Liver (tissue), 8 donors: ENCODE measurements at regions not wholly inside any gene's neighbourhood (a gene's known extent, or its start where the extent isn't known, plus 50 kb on each side); places are given as distances from the start of the nearest gene placed in this dataset.

ENCODE experiments used
- DNase-seq: peaks from one replicate; pipeline ENCODE4 v3.0.0-alpha.2; 2017; ENCODE audit warnings: low spot score
- H3K27ac ChIP-seq, 2 donors: one replicate each; pipeline ENCODE4 v1.7.0; 2013; ENCODE audit warnings: inconsistent platforms in 2 of 2, low read length in 2 of 2, control low read depth in 1 of 2, low read depth in 1 of 2, mild to moderate bottlenecking in 1 of 2
- H3K27me3 ChIP-seq, 4 donors: one replicate each; pipeline versions ENCODE4 v1.6.1 to v1.7.0; 2013; ENCODE audit warnings: low read length in 3 of 4, inconsistent platforms in 1 of 4, mild to moderate bottlenecking in 1 of 4, moderate library complexity in 1 of 4; ENCODE audit not compliant: control insufficient read depth in 4 of 4, insufficient read depth in 4 of 4
- H3K36me3 ChIP-seq, 4 donors: one replicate each; pipeline versions ENCODE4 v1.6.1 to v1.7.0; 2013; ENCODE audit warnings: low read length in 3 of 4, mild to moderate bottlenecking in 3 of 4, low read depth in 1 of 4, moderate library complexity in 1 of 4; ENCODE audit not compliant: control insufficient read depth in 4 of 4, insufficient read depth in 3 of 4
- H3K4me1 ChIP-seq, 4 donors: one replicate each; pipeline versions ENCODE4 v1.6.1 to v1.7.0; 2013; ENCODE audit warnings: low read length in 3 of 4, mild to moderate bottlenecking in 3 of 4, moderate library complexity in 1 of 4; ENCODE audit not compliant: control insufficient read depth in 4 of 4, insufficient read depth in 4 of 4
- H3K4me3 ChIP-seq, 3 donors: one replicate each; pipeline versions ENCODE4 v1.6.1 to v1.7.0; 2013; ENCODE audit warnings: low read length in 3 of 3, control low read depth in 1 of 3, low read depth in 1 of 3, mild to moderate bottlenecking in 1 of 3
- H3K9ac ChIP-seq, 2 donors: one replicate each; pipeline ENCODE4 v1.7.0; 2013; ENCODE audit warnings: low read length in 2 of 2, mild to moderate bottlenecking in 2 of 2, moderate library complexity in 2 of 2, control low read depth in 1 of 2, low read depth in 1 of 2
- H3K9me3 ChIP-seq, 4 donors: one replicate each; pipeline versions ENCODE4 v1.6.1 to v1.7.0; 2013; ENCODE audit warnings: low read length in 3 of 4; ENCODE audit not compliant: control insufficient read depth in 4 of 4
- ATF3 ChIP-seq: IDR thresholded peaks from 2 replicates; pipeline ENCODE4 v1.6.1; 2016; ENCODE audit warnings: antibody characterized with exemption
- CTCF ChIP-seq: fragments of 150-350 bp; IDR thresholded peaks from 2 replicates; pipeline ENCODE4 v1.5.1; 2017; ENCODE audit warnings: improper control_type of control experiment, low read depth, low read length; ENCODE audit not compliant: missing input control
- FOXA1 ChIP-seq: IDR thresholded peaks from 2 replicates; pipeline ENCODE4 v1.6.1; 2016; ENCODE audit warnings: antibody characterized with exemption
- FOXA2 ChIP-seq: IDR thresholded peaks from 2 replicates; pipeline ENCODE4 v1.6.1; 2016; ENCODE audit warnings: antibody characterized with exemption
- GABPA ChIP-seq, 2 donors: IDR thresholded peaks in 1 of 2; conservative IDR thresholded peaks in 1 of 2; 2 replicates each; pipeline ENCODE4 v1.6.1; 2016; ENCODE audit warnings: antibody characterized with exemption in 2 of 2, mild to moderate bottlenecking in 1 of 2, moderate library complexity in 1 of 2
- HNF4A ChIP-seq, 2 donors: conservative IDR thresholded peaks; 2 replicates each; pipeline ENCODE4 v1.6.1; 2016; ENCODE audit warnings: antibody characterized with exemption in 2 of 2, mild to moderate bottlenecking in 2 of 2
- HNF4G ChIP-seq: IDR thresholded peaks from 2 replicates; pipeline ENCODE4 v1.6.1; 2016; ENCODE audit warnings: antibody characterized with exemption
- JUND ChIP-seq, 2 donors: IDR thresholded peaks; 2 replicates each; pipeline ENCODE4 v1.6.1; 2016; ENCODE audit warnings: antibody characterized with exemption in 2 of 2
- MAX ChIP-seq: IDR thresholded peaks from 2 replicates; pipeline ENCODE4 v1.6.1; 2016; ENCODE audit warnings: antibody characterized with exemption
- NR2F2 ChIP-seq: IDR thresholded peaks from 2 replicates; pipeline ENCODE4 v1.6.1; 2016; ENCODE audit warnings: antibody characterized with exemption
- RAD21 ChIP-seq, 2 donors: IDR thresholded peaks; 2 replicates each; pipeline ENCODE4 v1.6.1; 2016; ENCODE audit warnings: antibody characterized with exemption in 2 of 2, mild to moderate bottlenecking in 2 of 2
- REST ChIP-seq: IDR thresholded peaks from 2 replicates; pipeline ENCODE4 v1.6.1; 2016; ENCODE audit warnings: antibody characterized with exemption, mild to moderate bottlenecking
- RXRA ChIP-seq, 2 donors: IDR thresholded peaks; 2 replicates each; pipeline ENCODE4 v1.6.1; 2017 to 2018; ENCODE audit warnings: antibody characterized with exemption in 2 of 2, mild to moderate bottlenecking in 1 of 2
- SP1 ChIP-seq: IDR thresholded peaks from 2 replicates; pipeline ENCODE4 v1.6.1; 2018; ENCODE audit warnings: antibody characterized with exemption, mild to moderate bottlenecking
- TAF1 ChIP-seq: conservative IDR thresholded peaks from 2 replicates; pipeline ENCODE4 v1.6.1; 2016; ENCODE audit warnings: antibody characterized with exemption, mild to moderate bottlenecking
- YY1 ChIP-seq: IDR thresholded peaks from 2 replicates; pipeline ENCODE4 v1.6.1; 2016; ENCODE audit warnings: antibody characterized with exemption, mild to moderate bottlenecking
- ZBTB33 ChIP-seq: IDR thresholded peaks from 2 replicates; pipeline ENCODE4 v1.6.1; 2016; ENCODE audit warnings: antibody characterized with exemption
- WGBS: extraction: QIAGEN DNeasy Blood & Tissue Kit; methylation state at CpG from one replicate; pipeline ENCODE4 v1.1.7; 2013; 5-methylcytosine and 5-hydroxymethylcytosine counted together
- donor health status: healthy.
- donor health status: healthy.
- donor health status: healthy.
- donor health status: healthy.
- donor health status: healthy.

- no peaks in the 10 kb centered on the region for H3K9me3 ChIP-seq
- H3K9ac ChIP-seq = no peak overlapping the region
- no peaks in the 10 kb centered on the region for H3K27me3 ChIP-seq
- TF ChIP-seq SP1 = no peak
- no peak for TF ChIP-seq RXRA (IDR thresholded peaks at IDR 0.05)
- no peak for TF ChIP-seq TAF1
- no peak for TF ChIP-seq ZBTB33
- TF ChIP-seq MAX = no peak
- TF ChIP-seq CTCF = no peak
- TF ChIP-seq HNF4G = no peak
- no peak for TF ChIP-seq REST
- TF ChIP-seq GABPA (IDR thresholded peaks at IDR 0.05 in 1 of 2, conservative IDR thresholded peaks at IDR 0.05 in 1 of 2) = no peak
- TF ChIP-seq YY1 = no peak
- TF ChIP-seq FOXA1 = no peak
- TF ChIP-seq HNF4A (conservative IDR thresholded peaks at IDR 0.05) = no peak
- no peak for TF ChIP-seq JUND (IDR thresholded peaks at IDR 0.05)
- TF ChIP-seq RAD21 (IDR thresholded peaks at IDR 0.05) = no peak
- no peak for TF ChIP-seq NR2F2
- no peak for TF ChIP-seq ATF3
- H3K4me3 ChIP-seq = no peak overlapping the region
- 90% methylated on average over 11 of the region's 11 CpGs for WGBS
- H3K4me1 ChIP-seq = no peaks in the 10 kb centered on the region
- no peak overlapping the region for H3K27ac ChIP-seq
- H3K36me3 ChIP-seq = peaks cover 0 to 2% (median 0%) of the 10 kb centered on the region in 4 donors
- no peak for DNase-seq
Observed at GRCh38 chr3:13124631-13125030, 51.4 kb upstream of the IQSEC1 start.

- no peak for TF ChIP-seq HNF4A (conservative IDR thresholded peaks at IDR 0.05)
- no peak for TF ChIP-seq ATF3
- no peak for TF ChIP-seq FOXA2
- no peak for TF ChIP-seq FOXA1
- no peak for TF ChIP-seq SP1
- TF ChIP-seq JUND (IDR thresholded peaks at IDR 0.05) = no peak
- TF ChIP-seq GABPA (IDR thresholded peaks at IDR 0.05 in 1 of 2, conservative IDR thresholded peaks at IDR 0.05 in 1 of 2) = no peak
- Histone ChIP-seq H3K4me3 (no peak overlapping the region), H3K27ac (no peak overlapping the region), H3K4me1 (no peaks in the 10 kb centered on the region), H3K36me3 (peaks cover 0 to 2% (median 0%) of the 10 kb centered on the region in 4 donors), H3K27me3 (no peaks in the 10 kb centered on the region), H3K9me3 (no peaks in the 10 kb centered on the region), H3K9ac (no peak overlapping the region)
- DNase-seq = no peak
- WGBS = 93% methylated on average over 11 of the region's 11 CpGs
Observed at GRCh38 chr3:13123765-13124164, 50.5 kb upstream of the IQSEC1 start.
